OCI-LY3 (cell line): ENCODE measurements at regions not wholly inside any gene's neighbourhood (a gene's known extent, or its start where the extent isn't known, plus 50 kb on each side); places are given as distances from the start of the nearest gene placed in this dataset.

Experiments used
- EZH2phosphoT487 ChIP-seq: fragments of 200-600 bp; shearing (Covaris generic); IDR thresholded peaks from 2 replicates; pipeline ENCODE4 v1.6.1; 2018; ENCODE audit warnings: antibody characterized with exemption, mixed run types, low read depth
- TF ChIP-seq, protein P1 (sequence below): fragments of 200-600, 300-600 bp; sonication (generic); IDR thresholded peaks from 2 replicates; pipeline ENCODE4 v1.5.1; 2014; ENCODE audit warnings: antibody characterized with exemption, low read length, low read depth

DNA sequence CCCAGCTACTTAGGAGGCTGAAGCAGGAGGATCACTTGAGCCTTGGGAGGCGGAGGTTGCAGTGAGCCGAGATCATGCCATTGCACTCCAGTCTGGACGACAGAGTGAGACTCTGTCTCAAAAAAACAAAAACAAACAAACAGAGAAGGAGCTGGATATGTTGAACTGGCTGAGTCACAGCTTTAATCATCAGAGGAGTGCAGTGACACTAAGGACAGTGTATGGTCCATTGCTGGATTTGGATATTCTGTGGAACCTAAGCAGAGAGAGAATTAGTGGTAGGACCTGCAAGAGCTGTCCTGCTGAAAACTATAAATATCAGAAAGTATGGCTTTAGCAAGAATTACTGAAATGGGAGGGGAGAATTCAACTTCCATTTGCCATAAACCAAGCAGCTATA lies 163.0 kb upstream of the PELI2 start:
- TF ChIP-seq, protein P1, sequence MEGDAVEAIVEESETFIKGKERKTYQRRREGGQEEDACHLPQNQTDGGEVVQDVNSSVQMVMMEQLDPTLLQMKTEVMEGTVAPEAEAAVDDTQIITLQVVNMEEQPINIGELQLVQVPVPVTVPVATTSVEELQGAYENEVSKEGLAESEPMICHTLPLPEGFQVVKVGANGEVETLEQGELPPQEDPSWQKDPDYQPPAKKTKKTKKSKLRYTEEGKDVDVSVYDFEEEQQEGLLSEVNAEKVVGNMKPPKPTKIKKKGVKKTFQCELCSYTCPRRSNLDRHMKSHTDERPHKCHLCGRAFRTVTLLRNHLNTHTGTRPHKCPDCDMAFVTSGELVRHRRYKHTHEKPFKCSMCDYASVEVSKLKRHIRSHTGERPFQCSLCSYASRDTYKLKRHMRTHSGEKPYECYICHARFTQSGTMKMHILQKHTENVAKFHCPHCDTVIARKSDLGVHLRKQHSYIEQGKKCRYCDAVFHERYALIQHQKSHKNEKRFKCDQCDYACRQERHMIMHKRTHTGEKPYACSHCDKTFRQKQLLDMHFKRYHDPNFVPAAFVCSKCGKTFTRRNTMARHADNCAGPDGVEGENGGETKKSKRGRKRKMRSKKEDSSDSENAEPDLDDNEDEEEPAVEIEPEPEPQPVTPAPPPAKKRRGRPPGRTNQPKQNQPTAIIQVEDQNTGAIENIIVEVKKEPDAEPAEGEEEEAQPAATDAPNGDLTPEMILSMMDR, result no peak
- no peak for TF ChIP-seq EZH2phosphoT487
